IPS-20b (cell line): ENCODE measurements at regions not wholly inside any gene's neighbourhood (a gene's known extent, or its start where the extent isn't known, plus 50 kb on each side); places are given as distances from the start of the nearest gene placed in this dataset.

Source experiments
- H3K27ac ChIP-seq: one replicate; pipeline ENCODE4 v1.5.1; 2013; ENCODE audit warnings: low read length
- H3K27me3 ChIP-seq: 2 replicates; pipeline ENCODE4 v1.6.1; 2013; ENCODE audit warnings: mild to moderate bottlenecking, low read length, inconsistent platforms; ENCODE audit not compliant: insufficient read depth
- H3K36me3 ChIP-seq: 2 replicates; pipeline ENCODE4 v1.6.1; 2013; ENCODE audit warnings: low read depth, mild to moderate bottlenecking, inconsistent platforms, low read length, moderate library complexity; ENCODE audit not compliant: insufficient read depth
- H3K4me1 ChIP-seq: 2 replicates; pipeline ENCODE4 v1.6.1; 2013; ENCODE audit warnings: mild to moderate bottlenecking, control low read depth, inconsistent platforms, low read length, moderate library complexity; ENCODE audit not compliant: insufficient read depth
- H3K4me3 ChIP-seq: 2 replicates; pipeline ENCODE4 v1.5.1; 2013; ENCODE audit warnings: mild to moderate bottlenecking, low read length, inconsistent platforms
- H3K9ac ChIP-seq: 2 replicates; pipeline ENCODE4 v1.6.1; 2013; ENCODE audit warnings: low read depth, mild to moderate bottlenecking, inconsistent platforms, low read length, moderate library complexity
- H3K9me3 ChIP-seq: 2 replicates; pipeline ENCODE4 v1.6.1; 2013; ENCODE audit warnings: mild to moderate bottlenecking, low read depth, low read length, inconsistent platforms; ENCODE audit not compliant: insufficient read depth

- Histone ChIP-seq H3K4me3 (no peak overlapping the region), H3K9me3 (no peaks in the 10 kb centered on the region), H3K9ac (no peak overlapping the region), H3K27ac (no peak overlapping the region), H3K27me3 (no peaks in the 10 kb centered on the region), H3K36me3 (no peaks in the 10 kb centered on the region), H3K4me1 (no peaks in the 10 kb centered on the region)
Measured at GRCh38 chr7:33661430-33662160, 243.7 kb upstream of the BMPER start.

- Histone ChIP-seq H3K36me3 (no peaks in the 10 kb centered on the region), H3K9ac (no peak overlapping the region), H3K27ac (no peak overlapping the region), H3K4me1 (peaks cover 10% of the 10 kb centered on the region), H3K27me3 (no peaks in the 10 kb centered on the region), H3K4me3 (no peak overlapping the region), H3K9me3 (no peaks in the 10 kb centered on the region)
Measured at GRCh38 chr7:33666531-33666930, 238.8 kb upstream of the BMPER start.

GRCh38 chr7:33667196-33667595, 238.1 kb upstream of the BMPER start:
- Histone ChIP-seq H3K36me3 (no peaks in the 10 kb centered on the region), H3K4me1 (peaks cover 10% of the 10 kb centered on the region), H3K4me3 (no peak overlapping the region), H3K9ac (no peak overlapping the region), H3K27me3 (no peaks in the 10 kb centered on the region), H3K27ac (no peak overlapping the region), H3K9me3 (no peaks in the 10 kb centered on the region)

GRCh38 chr7:33669251-33669670, 236.1 kb upstream of the BMPER start:
- Histone ChIP-seq H3K4me3 (no peak overlapping the region), H3K27me3 (no peaks in the 10 kb centered on the region), H3K27ac (no peak overlapping the region), H3K36me3 (no peaks in the 10 kb centered on the region), H3K9ac (no peak overlapping the region), H3K9me3 (no peaks in the 10 kb centered on the region), H3K4me1 (peaks cover 16% of the 10 kb centered on the region)

- Histone ChIP-seq H3K36me3 (no peaks in the 10 kb centered on the region), H3K9me3 (no peaks in the 10 kb centered on the region), H3K9ac (no peak overlapping the region), H3K4me3 (no peak overlapping the region), H3K27me3 (no peaks in the 10 kb centered on the region), H3K4me1 (peaks cover 26% of the 10 kb centered on the region), H3K27ac (no peak overlapping the region)
Measured at GRCh38 chr7:33671531-33672262, 233.6 kb upstream of the BMPER start.

- H3K4me1 ChIP-seq, result peaks cover 26% of the 10 kb centered on the region
- H3K9me3 ChIP-seq, result no peaks in the 10 kb centered on the region
- H3K9ac ChIP-seq, result no peak overlapping the region
- no peak overlapping the region for H3K4me3 ChIP-seq
- no peak overlapping the region for H3K27ac ChIP-seq
- H3K36me3 ChIP-seq, result no peaks in the 10 kb centered on the region
- no peaks in the 10 kb centered on the region for H3K27me3 ChIP-seq
Measured at GRCh38 chr7:33673029-33673700, 232.2 kb upstream of the BMPER start.

- no peaks in the 10 kb centered on the region for H3K27me3 ChIP-seq
- no peaks in the 10 kb centered on the region for H3K9me3 ChIP-seq
- no peak overlapping the region for H3K9ac ChIP-seq
- no peak overlapping the region for H3K4me3 ChIP-seq
- no peak overlapping the region for H3K27ac ChIP-seq
- peaks cover 17% of the 10 kb centered on the region for H3K4me1 ChIP-seq
- no peaks in the 10 kb centered on the region for H3K36me3 ChIP-seq
Measured at GRCh38 chr7:33674804-33675411, 230.4 kb upstream of the BMPER start.

GRCh38 chr7:33677556-33677955, 227.8 kb upstream of the BMPER start:
- H3K9ac ChIP-seq, result no peak overlapping the region
- peaks cover 16% of the 10 kb centered on the region; the same call in 1 of the 2 replicates for H3K4me1 ChIP-seq
- no peak overlapping the region for H3K27ac ChIP-seq
- H3K27me3 ChIP-seq, result no peaks in the 10 kb centered on the region
- H3K4me3 ChIP-seq, result no peak overlapping the region
- H3K9me3 ChIP-seq, result no peaks in the 10 kb centered on the region
- H3K36me3 ChIP-seq, result no peaks in the 10 kb centered on the region

GRCh38 chr7:33678569-33679335, 226.6 kb upstream of the BMPER start:
- peaks cover 10% of the 10 kb centered on the region; the same call in 1 of the 2 replicates for H3K4me1 ChIP-seq
- H3K9ac ChIP-seq, result no peak overlapping the region
- no peaks in the 10 kb centered on the region for H3K36me3 ChIP-seq
- no peaks in the 10 kb centered on the region for H3K9me3 ChIP-seq
- H3K27me3 ChIP-seq, result no peaks in the 10 kb centered on the region
- no peak overlapping the region for H3K4me3 ChIP-seq
- H3K27ac ChIP-seq, result no peak overlapping the region

GRCh38 chr7:33680682-33681081, 224.7 kb upstream of the BMPER start:
- Histone ChIP-seq H3K27ac (no peak overlapping the region), H3K4me1 (no peaks in the 10 kb centered on the region), H3K9me3 (no peaks in the 10 kb centered on the region), H3K27me3 (no peaks in the 10 kb centered on the region), H3K36me3 (no peaks in the 10 kb centered on the region), H3K9ac (no peak overlapping the region), H3K4me3 (no peak overlapping the region)

- Histone ChIP-seq H3K4me1 (no peaks in the 10 kb centered on the region), H3K36me3 (no peaks in the 10 kb centered on the region), H3K9me3 (no peaks in the 10 kb centered on the region), H3K27ac (no peak overlapping the region), H3K4me3 (no peak overlapping the region), H3K27me3 (no peaks in the 10 kb centered on the region), H3K9ac (no peak overlapping the region)
Measured at GRCh38 chr7:33685503-33685902, 219.8 kb upstream of the BMPER start.
